Stimulated activated CD4-positive, alpha-beta T cell treated with anti-CD3 and anti-CD28 coated beads, Interleukin-4, amount 100 ng/mL, for 24 hours (primary cell): ENCODE measurements at regions not wholly inside any gene's neighbourhood (a gene's known extent, or its start where the extent isn't known, plus 50 kb on each side); places are given as distances from the start of the nearest gene placed in this dataset.

Source experiments
- DNase-seq: peaks from one replicate; pipeline ENCODE4 v3.0.0-alpha.2; 2020

GRCh38 chr12:104858611-104859543 is 99.2 kb downstream of the SLC41A2 start:
- DNase-seq = no peak

DNA sequence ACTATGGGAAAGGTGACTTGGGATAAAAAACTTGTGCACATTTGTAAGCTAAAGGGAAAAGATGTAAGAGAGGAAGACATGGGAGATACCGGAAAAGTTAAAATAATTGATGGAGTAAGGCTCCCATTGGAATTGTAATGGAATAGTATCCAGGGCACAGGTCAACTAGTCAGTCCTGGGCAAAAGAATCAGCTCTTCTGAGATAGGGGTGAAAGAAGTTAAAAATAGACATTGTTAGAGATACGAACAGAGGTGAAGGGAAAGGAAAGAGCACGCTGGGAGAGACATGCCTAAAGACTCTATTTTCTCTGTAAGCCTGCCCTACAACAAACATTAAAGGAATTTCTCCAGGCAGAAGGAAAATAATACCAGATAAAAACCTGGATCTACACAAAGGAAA is 101.6 kb downstream of the SLC41A2 start:
- DNase-seq = no peak

GRCh38 chr12:104855599-104855998 is 102.5 kb downstream of the SLC41A2 start:
- DNase-seq = no peak

- DNase-seq = no peak
Observed at GRCh38 chr12:104852896-104853295, 105.2 kb downstream of the SLC41A2 start.

GRCh38 chr12:104852102-104852501 is 106.0 kb downstream of the SLC41A2 start:
- DNase-seq = no peak

GRCh38 chr12:104850781-104851180 is 107.3 kb downstream of the SLC41A2 start:
- no peak for DNase-seq

- no peak for DNase-seq
Observed at GRCh38 chr12:104846056-104846767, 111.9 kb downstream of the SLC41A2 start.

GRCh38 chr12:104844123-104844522 is 114.0 kb downstream of the SLC41A2 start:
- no peak for DNase-seq

DNA sequence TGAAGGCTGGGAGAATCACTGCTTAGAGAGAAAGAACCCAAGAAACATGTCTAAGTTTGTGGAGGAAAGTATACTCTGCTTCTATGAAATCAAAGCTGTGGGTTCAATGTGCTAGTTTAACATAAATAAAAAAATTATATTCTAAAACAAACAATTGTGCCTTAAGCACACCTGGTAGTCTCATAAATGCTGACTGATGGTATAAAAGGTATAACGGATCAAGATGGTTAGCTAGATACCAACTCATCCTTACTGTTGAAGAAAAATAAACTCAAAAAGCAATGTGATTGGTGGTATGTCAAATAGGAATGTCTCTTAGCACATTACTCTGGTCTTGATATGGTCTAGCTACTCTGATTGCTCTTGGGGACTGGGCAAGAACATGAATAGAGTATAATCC is 117.8 kb downstream of the SLC41A2 start:
- DNase-seq = no peak

- DNase-seq = no peak
Observed at GRCh38 chr12:104835317-104835716, 122.8 kb downstream of the SLC41A2 start.

DNA sequence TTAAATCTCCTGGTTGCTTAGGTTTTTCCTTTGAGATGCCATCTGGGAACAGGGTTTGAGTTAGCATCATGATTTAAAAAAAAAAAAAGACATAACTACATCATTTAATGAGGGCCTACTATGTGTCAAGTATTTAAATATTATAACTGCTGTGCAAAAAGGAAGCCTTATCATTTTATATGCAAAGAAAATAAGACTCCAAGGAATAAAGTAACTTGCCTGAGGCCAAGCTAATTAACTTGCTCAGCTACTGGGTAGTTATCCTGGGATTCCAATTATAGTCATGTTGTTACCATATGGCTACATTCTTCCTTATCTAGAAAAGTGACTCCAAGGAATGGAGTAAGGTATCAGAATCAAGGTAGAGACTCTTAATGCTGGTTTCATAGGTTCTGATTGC is 123.5 kb downstream of the SLC41A2 start:
- no peak for DNase-seq

DNA sequence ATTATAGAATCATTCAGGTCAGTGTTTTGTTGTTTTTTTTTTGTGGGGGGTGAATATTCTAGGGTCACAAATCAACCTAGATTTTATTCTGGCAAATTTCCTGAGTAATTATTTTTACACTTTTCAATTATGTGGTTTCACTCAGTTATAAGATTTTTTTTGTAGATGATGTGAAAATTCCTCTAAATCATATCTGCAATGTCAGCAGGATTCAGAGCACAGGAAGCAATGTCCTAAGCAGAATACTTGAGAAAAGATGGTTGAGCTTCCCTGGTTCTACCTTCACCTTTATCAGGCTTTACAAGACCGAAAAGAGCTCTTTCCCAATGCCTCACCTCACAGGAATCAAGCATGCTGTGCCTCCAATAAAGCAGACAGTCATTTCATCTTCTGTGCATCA is 124.3 kb downstream of the SLC41A2 start:
- no peak for DNase-seq

DNA sequence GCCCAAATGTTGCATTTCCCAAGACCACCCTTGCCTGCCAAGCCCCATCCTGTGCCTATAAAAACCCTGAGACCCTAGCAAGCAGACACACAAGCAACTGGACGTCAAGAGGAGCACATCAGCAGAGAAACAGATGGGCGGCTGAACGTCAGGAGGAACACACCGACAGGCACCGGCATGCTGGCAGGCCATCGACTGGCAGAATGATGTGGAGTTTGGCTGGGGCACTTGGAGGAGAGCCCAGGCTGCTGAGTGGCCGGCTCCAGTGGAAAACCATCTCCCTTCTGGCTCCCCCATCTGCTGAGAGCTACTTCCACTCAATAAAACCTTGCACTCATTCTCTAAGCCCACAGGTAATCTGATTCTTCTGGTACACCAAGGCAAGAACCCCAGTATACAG is 130.1 kb downstream of the SLC41A2 start:
- no peak for DNase-seq

DNA sequence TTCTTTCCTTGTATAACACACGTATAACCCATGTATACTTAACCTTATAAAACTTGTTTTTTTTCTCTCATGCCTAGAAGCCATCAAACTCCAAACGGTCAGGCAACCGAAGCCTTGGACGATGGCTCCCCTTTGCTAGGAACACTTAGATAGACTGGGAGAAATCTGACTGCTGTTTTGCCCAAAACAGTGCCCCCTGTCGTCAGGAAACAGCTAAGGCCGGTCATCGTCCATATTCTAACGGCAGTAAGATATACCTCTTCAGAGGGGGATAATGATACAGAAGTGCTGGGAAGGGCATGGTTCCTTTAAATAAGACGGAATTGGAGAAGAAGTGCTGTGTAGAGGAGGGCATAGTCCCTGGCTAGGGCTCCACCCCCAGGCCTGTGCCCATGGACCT is 130.5 kb downstream of the SLC41A2 start:
- peak; percentile 9 for DNase-seq

DNA sequence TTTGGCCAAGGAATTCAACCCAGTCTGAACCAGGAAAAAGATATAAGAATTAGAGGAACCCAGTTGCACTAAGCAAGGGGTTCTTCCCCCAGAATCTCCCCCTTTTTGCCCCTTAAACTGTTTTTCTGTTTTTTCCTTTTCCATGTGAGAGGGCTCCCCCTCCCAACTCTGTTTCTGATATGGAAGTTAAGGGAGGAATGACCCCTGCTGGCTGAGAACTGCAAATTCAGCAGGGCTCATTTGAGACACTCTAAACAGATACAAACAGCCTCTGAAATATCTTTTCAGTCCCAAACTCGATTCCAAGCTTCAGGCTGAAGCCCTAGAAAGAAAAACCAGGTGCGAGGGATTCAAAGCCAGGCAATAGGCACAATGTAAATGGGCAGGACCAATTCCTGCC is 132.7 kb downstream of the SLC41A2 start:
- no peak for DNase-seq

DNA sequence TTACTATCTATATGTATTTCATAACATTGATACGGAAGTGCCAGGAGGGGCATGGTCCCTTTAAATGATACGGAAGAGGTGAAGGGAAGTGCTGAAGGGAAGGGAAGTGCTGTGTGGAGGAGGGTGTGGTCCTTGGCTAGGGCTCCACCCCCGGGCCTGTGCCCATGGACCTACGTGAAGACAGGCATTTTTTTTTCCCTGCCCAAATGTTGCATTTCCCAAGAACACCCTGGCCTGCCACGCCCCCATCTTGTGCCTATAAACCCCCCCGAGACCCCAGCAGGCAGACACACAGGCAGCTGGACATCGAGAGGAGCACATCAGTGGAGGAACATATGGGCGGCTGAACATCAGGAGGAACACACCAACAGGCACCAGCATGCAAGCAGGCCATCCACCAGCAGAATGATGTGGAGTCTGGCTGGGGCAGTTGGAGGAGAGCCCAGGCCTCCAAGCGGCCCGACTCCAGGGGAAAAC is 134.1 kb downstream of the SLC41A2 start:
- DNase-seq = no peak

- no peak for DNase-seq
Observed at GRCh38 chr12:104822941-104823340, 135.1 kb downstream of the SLC41A2 start.

GRCh38 chr12:104816845-104817503 is 141.1 kb downstream of the SLC41A2 start:
- no peak for DNase-seq

- DNase-seq = no peak
Observed at GRCh38 chr12:104815935-104816334, 142.2 kb downstream of the SLC41A2 start.

GRCh38 chr12:104814944-104815343 is 143.1 kb downstream of the SLC41A2 start:
- no peak for DNase-seq
